HG02642 (cell line): ENCODE measurements at regions not wholly inside any gene's neighbourhood (a gene's known extent, or its start where the extent isn't known, plus 50 kb on each side); places are given as distances from the start of the nearest gene placed in this dataset.

Experiments
- ATAC-seq: cut with Tn5 transposase; IDR thresholded peaks from one replicate; pipeline ENCODE4 v1.9.1; 2021; ENCODE audit warnings: mild to moderate bottlenecking; ENCODE audit not compliant: unreplicated experiment, poor library complexity

DNA sequence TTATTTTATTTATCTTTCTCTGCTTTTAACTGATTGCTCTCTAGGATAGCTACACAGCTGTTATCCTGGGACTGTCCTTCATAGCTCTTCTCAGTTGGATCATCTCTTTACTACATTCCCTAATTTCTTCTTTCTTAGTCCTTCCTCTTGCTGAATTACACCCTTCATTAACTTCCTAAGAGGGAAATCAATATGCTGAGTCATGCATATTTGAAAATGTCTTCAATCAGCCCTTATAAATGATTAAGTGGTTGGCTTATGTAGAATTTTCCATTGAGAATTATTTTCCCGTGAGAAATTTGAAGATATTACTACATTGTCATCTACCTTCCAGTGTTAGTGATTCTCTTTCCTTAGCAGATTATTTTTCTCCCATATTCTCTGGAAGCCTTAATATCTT lies 214.2 kb downstream of the SOCS6 start:
- no peak for ATAC-seq

DNA sequence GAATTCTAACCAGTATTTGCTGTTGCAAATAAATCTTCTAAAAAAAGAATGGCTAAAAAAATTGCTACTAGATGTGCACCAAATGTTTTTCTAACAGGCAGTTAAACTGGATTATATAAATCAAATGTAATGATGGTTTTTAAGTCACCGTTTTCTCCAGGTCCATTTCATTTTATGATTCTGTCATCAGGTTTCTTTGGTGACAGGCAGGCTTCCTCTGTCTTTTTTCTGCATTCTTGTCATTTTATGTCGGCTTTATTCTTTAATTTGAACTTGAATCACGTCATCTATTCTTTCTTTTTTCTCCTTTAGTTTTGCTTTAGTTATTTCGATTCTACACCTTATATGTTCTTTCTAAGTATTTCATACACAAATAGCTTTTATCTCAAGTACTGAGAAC lies 212.5 kb downstream of the SOCS6 start:
- ATAC-seq, result no peak

DNA sequence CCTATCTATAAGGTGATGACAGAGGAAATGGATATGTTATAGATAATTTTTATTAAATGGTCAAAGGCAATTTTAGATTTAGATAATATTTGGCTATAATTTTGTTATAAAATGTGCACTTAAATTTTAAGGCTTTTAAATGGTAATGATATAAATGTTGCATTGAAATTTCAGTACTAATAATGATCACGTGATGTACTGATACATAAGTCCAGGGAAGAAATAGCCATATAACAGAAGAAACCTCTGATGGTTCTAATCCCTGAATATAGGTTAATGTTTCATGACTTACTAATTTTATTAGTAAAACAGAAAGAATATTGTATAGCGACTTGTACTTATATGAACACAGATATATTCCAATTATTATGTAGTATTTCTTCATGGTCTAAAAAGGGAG lies 211.9 kb downstream of the SOCS6 start:
- ATAC-seq, result no peak

DNA sequence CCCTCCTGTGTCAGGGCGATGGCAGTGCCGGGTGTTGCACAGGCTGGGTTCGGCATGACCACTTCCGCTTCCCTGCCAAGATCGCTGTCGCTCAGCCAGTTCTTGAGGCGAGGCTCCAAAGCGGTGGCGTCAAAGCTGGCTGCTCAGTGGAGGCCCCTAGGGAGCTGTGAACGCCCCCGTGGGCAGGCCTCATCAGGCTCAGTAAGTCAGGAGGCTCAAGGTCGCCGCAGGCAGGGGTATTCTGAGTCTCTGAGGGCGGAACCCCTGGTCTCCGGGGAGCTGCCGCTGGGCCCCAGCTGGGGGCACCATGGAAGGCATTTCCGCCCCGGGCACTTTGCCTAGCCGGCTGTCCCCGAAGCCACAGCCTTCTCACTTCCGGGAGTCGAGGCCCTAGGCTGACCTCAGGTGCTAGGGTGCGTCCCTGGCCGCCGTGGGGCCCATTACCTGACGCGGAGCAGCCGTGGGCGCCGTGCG lies 210.4 kb downstream of the SOCS6 start:
- no peak for ATAC-seq

DNA sequence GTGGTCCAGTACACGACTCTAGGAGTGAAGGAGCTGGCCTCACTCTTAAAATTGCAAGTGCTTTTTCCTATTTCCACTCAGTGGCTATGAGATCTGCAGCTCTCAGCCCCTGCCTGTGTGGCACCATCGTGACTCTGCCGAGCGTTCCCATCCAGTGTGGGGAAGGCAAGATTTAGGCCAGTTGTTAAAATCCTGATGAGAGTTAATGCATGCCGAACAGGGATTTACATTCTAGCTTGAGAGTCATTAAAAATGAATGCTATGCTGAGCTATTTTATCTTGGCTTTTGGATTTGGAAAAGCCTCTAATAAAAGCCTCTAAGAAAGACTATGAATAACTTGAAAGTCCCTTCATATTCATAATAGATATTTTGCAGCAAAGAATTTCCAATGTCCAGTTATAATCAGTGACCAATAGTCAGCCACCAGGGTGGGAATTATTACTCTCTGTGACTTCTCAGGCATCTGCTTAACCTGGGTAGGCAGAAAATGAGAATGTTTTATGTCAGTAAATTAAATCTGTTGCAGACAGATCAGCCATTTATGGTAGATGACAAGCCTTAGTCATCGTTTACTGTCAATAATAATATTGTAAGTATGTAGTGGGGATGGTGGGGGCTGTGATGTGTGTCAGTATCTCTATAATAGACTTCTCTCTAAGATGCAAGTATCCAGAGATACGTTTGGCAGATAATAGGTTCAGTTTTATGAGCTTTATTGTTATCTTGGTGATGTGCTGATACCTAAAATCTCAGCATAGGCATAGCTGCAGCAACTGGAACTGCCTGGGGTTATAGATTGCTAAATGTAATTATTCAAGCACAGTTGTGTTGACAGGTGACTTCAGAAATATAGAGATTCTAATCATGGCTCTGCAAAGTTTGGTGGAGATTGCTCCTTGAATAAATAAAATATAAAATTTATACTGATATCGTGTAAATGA lies 207.8 kb downstream of the SOCS6 start:
- ATAC-seq, result no peak

DNA sequence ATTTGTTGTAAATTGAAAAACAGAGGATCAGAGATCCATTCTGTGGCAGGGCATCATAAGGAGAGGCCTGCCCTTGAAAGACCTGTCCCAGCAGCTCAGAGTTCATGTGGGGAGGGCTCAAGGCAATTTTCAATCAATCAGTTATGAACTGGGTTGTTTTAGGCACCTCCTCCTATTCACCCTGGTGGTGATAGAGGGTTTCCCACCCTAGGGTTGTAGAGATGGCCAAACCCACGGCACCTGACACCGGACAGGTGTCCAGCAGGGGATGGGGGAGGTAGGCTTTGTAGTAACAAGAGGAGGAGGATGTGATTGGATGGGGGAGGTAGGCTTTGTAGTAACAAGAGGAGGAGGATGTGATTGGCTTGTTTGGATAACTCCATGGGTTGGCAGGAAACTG lies 205.7 kb downstream of the SOCS6 start:
- no peak for ATAC-seq

DNA sequence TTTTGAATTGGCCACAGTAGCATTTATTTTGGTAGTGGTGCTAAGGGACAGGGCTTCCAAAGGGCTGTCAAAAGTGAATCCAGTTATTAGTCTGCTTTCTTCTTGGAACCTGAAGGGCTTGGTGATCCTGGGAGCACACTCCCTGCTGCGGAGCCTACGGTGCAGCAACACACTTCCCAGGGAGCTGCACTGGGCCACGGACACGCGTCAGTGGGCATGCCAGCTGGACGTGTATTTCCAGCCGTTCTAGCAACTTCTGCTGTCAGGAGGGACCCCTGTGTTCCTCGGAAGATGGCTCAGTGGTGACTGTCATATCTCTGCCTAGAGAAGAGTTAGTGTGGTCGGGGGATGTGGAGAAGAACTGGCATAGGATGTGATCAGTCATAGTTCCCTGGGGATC lies 204.6 kb downstream of the SOCS6 start:
- ATAC-seq, result no peak

DNA sequence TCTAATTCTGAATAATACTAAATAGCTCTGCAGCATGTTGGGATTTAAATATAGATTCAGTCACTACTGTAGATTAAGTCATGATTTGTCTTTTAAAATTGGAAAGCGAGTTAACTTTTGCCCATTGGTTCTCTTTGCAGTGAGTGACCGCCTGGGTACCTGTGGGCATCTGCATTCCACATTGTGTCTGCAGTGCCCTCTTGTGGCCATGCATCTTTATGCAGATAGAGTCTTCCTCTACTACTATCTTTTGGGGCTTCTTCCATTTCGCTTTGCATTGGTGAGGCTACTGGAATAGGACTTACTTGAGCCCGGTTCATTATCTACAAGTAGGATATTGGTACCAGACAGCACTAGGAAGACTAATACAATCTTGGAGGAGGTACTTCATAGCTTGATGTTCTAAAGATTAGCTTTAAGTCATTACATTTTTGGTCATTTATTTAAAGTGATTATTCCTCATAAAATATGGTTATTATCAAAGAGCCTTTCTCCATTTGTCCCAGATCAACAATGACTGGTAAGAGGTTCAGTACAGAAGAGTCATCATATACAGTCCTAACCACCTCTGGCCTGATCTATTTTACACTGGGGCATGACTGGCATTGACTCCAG lies 203.0 kb downstream of the SOCS6 start:
- ATAC-seq, result peak; percentile 91

DNA sequence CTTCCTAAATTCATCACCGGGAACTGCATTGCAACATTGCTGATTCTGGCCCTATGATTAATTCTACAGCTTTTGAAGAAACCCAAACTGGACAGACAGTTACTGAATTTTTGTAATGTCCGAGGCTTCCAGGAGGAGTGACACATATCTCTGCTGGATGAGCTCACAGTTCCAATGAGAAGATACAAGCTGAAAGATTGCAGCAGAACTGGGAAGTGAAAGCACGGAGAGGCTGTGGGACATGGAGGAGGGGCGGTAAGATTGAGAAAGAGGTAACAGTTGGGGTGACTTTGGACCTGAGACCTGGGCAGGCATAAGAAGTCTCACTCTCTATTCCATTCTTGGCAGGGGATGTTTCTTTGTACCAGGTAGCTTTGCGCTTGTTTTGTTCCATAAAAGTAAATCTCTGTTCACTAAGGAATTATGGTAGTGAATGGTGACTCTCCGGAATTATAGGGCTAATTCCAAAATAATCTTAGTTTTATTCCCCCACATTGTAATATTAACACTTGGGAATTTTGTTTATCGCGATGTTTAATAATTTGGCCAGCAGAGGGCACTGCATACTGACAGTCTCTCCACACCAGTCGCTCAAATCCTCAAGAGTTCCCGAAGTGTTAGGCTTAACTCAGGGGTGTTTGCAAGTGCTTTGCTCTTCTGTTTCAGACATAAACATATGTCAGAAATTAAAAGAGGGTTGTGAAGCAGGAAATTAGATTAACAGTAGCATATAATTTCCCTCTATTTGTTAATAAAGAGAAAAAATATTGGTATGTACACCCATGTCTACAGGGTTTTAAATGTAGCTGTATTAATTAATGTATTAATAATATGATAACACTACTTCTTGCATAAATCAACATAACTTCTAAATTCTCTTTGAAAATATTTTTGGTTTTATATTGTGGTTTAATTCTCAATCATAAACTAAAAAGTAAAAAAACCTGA lies 201.4 kb downstream of the SOCS6 start:
- ATAC-seq, result peak; percentile 61

DNA sequence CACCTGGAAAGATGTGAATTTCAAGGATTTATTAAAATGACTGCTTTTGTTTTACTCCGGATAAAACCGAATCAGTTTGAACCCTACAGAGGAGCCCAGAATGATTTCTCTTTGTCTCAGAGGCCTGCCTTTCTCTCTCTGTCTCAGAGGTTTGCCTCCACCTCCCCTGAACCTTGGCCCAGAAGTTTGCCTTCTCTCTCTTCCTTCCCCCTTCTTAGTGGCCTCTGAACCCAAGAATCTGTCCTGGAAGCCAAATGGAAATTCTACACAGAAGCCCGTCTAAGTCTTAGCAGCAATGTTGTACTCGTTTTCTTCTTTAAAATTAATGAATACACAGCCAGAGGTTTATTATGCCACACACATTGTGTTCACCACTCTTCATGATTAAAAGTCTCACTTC lies 200.7 kb downstream of the SOCS6 start:
- ATAC-seq, result no peak

DNA sequence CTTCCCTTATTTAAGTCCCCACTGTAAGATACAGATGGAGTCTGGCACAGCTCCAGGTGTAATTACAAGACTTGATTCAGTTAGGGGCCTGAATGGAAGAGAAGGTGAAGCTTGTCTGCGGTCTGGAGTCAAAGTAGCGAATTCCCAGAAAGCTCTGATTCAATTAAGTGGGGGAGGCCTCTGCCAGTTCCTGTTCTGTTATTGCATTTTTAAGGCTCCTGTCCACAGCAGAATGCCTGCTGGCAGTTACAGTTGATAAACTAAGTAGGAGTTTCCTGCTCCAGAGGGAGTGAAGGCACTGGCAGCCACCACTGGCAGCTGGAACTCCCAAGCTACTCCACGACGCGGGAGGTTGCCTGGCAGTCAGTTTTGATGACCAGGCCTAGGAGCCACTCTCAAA lies 181.1 kb downstream of the SOCS6 start:
- no peak for ATAC-seq

DNA sequence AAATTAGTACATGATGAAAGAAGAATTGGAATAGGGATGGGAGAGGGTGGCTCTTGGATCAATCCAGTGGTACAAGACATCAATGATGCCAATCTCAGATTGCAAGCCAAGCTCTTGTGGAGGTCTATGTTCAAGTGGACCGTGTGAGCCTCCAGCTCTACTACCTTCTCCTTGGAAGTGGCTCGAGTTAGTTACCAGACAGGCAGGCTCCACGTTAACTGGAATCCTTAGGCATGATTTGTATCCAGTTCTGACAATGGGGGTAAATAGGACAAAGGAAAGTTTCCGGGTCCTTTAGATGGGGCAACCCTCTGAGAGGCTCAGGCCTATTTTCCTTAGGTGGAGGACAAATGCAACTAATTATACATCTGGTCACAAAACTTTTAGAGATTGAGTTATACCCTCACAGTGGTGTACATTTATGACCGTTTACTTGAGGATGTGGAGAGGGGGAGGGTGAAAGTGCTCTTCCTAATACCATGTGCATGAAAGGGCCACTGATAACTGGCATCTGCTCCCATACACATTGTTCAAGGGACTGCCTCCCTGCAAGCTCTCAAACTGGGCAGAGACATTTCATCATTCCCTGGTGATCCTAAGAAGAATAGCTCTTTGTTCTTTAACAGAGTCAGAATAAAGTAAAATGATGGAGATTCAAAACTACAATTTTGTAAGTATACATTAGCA lies 180.2 kb downstream of the SOCS6 start:
- no peak for ATAC-seq

DNA sequence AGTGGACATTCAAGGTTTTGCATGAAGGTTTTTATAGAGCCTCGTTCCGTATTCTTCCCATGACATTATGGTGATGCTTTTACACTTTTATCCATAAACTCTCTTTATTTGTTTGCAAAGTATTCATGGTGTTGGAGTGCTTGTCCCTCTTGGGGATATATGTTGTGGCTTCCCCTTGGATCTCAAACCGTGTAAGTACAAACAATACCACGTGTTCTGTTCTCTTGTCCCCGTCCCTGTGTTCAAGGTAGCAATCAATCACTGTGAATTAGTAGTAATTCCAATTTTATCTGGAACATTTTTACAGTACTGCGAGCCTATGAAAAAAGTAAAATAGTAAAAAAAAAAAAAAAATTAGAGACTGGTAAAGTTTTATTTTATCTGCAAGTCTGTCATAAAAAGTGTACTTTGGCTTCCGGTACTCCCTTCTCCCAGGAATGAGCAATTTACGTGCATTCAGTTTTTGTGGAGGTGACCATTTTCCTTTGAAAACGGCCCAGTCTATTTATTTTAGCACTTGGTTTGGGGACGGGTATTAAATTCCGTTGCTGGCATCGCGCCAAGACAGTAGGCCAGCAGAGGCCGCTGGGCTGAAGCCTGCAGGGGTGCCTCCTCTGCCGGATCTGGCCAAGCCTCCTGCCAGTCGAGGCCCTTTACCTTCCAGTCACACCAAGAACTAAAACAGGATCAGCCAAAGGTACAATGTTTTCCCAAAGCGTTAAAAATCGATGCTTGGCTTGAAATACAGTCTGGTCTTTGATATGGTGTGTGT lies 175.7 kb downstream of the SOCS6 start:
- ATAC-seq, result no peak

DNA sequence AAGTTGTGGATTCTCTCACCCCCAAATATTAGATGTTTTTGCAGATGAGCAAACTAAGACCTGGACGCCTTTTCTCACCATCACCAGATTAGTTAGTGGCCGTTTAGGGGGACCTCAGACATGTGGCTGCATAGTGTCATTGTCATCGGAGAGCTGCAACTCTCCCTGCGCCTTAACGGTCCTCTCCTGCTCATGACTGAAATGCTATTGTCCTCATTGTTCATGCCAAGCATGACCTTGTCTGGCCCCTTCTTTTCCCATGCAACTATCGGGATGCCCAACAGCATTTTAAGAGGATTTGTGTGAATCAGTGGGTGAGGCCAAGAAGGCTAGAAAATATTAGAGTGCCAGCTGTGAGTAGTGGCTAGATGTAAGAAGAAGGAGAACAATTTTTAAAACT lies 174.2 kb downstream of the SOCS6 start:
- ATAC-seq, result no peak

DNA sequence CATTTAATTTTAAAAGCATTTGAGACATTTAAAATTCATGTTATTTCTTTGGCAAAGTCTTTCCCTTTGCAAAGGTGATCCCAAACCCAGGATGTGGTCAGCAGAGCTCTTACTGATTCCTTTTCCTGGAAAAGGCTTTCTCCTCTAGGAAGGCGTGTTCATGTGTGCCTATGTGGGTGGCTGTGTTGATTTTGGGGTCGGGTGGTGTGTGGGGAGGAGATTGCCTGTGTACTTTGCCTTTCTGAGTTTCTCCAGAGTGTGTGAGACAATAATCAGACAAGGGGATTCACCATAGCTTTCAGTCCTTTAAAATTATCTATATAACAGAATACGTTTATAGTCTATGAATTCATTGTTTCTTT lies 173.2 kb downstream of the SOCS6 start:
- ATAC-seq, result no peak

DNA sequence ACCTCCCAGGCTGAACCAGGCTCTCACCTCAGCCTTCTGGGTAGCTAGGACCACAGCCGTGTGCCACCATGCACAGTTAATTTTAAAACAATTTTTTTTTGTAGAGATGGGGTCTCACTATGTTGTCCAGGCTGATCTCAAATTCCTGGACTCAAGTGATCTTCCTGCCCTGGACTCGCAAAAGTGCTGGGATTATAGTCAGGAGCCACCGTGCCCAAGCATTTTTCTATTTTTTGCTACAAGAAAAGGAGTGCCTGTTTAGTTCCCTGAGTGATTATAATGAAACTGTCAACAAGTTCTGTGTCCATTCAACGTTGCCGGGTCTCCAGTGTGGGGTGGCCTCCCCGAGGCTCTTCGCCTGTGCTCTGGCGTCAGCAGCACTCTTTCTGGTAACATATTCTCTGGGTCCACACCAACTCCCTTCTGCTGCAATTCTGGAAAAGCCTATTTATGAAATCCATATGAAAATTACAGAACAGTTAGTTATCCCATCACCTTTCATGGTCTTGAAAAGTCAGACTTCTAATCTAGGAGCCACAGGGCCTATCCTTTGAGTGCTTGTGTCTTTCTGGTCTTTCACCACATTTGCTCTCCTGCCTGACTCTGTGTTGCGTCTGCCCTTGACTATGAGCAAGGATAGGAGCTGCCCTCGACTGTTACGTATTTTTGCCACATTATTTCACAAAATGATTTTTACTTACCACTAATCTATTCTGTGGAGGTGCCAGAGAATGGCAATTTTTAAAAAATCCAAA lies 172.7 kb downstream of the SOCS6 start:
- ATAC-seq, result no peak

DNA sequence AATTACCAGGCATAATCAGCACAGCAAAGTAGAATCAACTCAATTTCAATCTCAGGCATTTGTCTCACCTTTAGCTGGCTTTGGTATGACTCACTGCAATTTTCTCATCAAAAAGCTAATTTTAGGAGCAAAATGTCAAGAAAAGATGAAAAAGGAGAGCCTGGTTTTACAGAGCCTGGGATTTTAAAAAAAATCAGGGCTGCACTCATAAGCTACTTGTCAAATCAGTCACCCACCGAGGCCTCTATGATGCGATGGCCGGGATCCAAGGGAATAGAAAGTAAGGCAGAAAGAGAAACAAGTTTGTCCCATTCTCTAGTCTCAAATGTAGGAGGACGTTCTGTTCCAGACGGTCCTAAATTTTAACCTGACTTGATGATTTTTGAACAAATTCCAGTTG lies 170.9 kb downstream of the SOCS6 start:
- ATAC-seq, result no peak

DNA sequence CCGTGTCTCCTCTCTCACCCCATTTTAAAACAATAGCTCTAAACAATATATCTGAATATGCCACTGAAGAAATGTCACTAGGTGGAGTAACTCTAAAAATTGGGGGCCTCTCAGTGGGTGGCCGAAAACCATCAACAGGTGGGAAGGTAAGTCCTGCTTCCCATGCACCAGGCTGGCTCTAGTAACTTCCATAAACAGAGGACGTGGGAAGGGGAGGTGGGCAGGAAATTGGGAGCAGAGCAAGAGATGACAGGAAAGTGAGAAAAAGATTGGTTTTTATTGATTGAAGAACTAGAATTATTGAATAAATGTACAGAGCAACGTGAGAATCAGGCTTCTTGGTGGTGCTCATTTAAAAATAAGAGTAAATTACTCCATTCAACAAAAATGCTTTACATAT lies 170.4 kb downstream of the SOCS6 start:
- no peak for ATAC-seq

DNA sequence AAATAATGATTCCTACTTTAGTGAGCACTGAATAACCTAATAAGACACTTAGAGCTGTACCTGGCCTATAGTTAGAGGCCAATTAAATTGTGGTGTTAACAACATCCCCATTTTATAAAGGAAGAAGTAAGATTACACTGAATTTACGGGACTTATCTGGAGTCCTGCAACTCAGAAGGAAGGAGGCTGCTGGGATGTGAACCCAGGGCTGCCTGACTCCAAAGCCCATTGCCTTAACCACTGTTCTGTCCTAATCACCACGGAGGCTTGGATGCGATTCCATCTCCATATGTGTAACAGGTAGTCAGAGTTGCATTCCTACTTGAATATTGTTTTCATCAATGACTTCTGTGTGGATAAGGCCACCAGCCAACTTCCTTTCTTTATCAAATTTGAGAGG lies 168.9 kb downstream of the SOCS6 start:
- no peak for ATAC-seq
